AML-193 (cell line): ENCODE measurements at regions not wholly inside any gene's neighbourhood (a gene's known extent, or its start where the extent isn't known, plus 50 kb on each side); places are given as distances from the start of the nearest gene placed in this dataset.
"Not testable (repeated sequence)": the region's sequence is repeated elsewhere in the genome, so short reads cannot be mapped to it uniquely, and the experiment has no call there.

ENCODE experiments used
- DNase-seq, 2 experiments: peaks; one replicate each; lab custom pipeline; 2025; lab: John Stamatoyannopoulos, UW

DNA sequence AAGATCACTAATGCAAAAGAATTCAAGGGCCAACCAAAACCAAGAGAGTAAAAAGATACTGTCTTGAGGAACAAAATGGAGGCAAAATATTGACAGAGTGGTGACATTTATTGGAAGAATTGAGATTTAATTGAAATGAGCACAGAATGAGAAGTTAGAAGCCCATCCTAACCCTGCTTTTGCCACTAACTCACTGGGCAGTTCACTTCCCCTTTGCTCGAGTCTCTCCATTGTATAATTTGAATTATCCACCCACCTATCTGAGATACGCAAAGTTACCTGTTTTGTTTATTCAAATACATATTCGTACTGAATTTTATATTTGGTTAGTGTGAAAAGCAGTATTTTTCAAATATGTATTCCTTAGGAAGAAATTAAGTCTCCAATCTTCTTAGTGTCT, 204.5 kb upstream of the PRDM1 start:
- peak in 1 of 2 experiments; percentile 11 for DNase-seq

DNA sequence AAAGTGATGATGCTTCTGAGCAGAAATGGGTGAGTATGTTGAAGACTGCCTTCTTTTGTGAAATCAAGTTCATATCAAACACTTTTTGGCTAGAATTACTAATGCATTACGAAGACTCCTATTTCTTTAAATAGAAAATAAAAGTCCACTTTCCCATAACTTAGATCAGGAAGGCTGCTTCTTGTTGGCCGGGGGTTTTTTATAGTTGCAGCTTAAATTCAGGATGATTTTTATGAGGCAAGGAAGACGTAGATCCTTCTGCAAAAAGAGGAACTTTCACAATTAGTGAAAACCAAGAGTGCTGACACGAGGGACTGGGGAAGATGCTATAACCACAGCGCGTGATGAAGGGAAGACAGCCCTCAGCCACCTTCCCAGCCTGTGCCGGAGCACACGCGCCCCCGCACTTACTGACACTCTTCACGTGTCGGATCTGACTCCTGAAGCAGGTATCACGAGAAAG, 206.1 kb upstream of the PRDM1 start:
- peak; percentile 94 to 96 for DNase-seq

DNA sequence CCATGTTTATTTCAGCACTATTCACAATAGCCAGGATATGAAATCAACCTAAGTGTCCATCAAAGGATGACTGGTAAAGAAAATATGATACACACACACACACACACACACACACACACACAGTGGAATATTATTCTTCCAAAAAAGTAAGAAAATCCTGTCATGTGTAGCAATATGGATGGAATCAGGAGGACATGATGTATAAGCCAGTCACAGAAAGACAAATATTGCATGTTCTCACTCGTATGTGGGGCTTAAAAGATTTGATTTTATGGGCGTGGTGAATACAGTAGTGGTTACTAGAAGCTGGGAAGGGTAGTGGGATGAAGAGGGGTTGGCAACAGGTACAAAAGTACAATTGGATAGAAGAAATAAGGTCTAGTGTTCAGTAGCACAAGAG, 207.0 kb upstream of the PRDM1 start:
- DNase-seq = no peak

DNA sequence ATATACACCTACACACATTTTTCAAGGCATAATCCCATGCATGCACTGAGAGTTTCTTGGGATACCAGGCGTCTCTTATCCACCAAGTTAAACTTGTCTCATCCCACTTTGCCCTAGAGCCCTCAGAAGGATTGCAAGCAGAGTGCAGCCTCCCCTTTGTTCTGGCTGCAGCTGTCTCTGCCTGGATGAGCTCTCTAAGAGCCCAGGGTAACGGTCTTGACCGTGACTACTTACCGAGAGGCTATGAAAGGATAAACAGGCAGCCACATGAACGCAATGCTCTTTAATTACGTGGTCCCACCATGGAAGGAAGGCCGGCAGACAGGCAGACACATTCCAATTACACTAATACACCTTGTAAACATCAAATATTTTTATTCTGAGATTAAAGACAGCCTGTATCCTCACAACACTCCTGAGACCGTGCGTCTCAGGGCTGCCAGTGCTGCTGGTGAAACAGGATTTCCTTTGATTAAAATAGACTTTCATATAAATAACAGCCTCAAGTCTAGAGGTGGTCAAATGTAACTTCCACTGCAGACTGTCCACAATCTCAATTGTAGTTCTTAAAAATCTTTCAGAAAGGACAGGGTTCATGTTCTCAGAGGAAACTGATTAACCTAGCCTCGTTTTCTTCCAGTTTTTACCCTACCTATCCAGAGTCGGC, 210.0 kb upstream of the PRDM1 start:
- DNase-seq = no peak

DNA sequence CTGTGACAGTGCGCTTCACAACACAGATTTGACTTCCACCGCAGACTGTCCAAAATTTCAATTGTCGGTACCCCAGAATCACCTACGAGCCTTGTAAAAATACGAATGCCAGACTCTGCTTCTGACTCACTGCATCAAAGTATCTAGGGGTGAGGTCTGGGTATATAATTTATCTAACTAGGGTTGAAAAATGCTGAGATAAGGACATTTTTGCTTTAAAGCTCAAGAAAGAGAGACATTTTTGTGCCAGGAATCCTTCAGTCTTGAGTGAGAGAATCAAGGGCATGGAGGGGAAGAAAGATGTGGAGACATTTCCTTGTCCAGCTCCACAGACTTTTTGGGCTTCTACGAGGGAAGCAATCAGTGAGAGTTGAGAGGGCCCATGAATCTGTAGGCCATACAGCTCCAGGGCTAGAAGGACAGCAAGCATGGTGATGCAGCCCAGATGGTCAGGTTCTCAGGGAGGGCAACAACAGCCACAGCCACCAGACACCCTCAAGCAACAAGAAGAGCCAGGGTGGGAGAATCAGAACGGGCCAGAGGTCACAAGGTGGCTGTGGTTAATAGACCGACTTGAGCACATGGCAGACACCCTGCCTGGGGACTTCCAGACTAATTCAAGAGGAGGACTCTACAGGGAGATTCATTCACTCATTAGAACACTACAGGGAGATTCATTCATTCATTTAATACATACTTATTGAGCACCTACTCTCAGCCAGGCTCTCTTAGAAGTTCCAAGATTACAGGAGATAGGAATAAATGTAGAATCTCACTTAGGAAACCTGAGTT, 211.1 kb upstream of the PRDM1 start:
- no peak for DNase-seq

DNA sequence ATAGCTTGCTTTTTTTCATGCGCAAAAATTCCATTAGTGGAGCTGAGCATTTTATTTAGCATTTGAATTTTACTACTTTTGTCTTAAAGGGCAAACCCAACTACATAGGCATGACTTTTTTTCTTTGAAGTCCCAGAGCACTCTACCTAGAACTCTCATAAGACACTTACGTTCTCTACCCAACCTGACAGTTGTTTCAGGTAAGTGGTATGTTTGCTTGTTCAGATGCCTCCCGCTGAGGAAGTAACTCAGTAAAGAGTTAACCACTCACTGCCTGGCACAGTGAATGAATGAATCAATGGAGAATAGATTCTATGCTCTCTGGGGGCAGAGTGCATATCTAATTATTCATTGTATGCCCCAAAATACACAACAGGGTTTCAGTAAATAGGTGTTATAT, 212.3 kb upstream of the PRDM1 start:
- no peak for DNase-seq

DNA sequence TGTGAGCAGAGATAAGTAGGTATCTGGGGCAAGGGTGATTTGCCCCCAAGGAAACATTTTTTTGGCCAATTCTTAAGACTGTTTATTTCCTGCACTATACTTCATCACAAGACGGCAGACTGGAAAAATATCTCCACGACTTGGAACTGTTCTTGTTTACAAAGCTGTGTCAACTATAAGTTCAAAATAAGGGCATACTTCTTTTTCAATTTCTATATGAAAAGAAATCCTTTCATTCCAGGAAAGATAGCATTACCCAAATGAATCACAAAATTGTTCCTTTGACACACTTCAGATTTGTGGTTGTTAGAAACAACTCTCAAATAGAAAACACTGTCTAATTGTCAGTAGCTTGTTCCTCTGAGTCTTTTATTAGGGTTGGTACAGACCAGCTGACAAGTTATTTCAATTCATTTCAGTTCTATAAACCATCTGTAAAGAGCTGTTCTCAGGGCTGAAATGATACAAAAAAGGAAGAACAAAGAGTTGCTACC, 212.9 kb upstream of the PRDM1 start:
- no peak for DNase-seq

DNA sequence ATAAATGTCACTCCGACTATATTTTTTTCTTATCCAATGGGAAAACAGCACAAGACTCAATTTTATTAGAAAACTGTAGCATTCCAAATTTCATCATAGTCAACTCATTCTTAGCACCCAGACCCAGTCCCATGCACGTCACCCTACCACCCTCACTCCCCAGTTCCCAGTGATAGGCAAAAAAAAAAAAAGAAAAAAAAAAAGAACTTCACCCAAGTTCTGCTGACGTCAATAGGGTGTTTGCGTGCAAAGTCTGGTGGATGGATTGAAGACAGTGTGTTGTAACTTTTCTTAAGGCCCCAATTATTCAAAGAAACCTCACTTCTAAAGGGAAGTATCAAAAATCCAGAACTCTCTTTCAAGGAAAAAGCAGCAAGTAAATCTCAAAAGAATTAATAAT, 213.9 kb upstream of the PRDM1 start:
- no peak for DNase-seq

DNA sequence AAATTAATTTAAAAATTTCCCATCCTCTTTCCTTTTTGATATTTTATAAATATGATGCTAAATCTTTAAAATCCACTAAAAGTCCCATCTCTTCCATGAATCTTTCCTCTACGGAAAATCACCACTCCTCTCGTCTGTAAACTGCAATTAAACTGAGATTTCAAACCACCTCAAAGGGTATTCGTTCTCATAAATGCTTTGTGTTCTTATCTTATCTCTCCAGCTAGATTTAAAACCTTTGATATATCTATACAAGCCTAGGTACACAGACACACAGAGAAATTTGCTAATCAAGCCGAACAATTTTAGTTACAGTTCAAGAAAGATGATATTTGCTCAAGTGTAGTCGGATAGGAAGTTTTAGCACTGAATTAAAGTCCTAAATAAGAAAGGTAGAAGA, 214.6 kb upstream of the PRDM1 start:
- no peak for DNase-seq

DNA sequence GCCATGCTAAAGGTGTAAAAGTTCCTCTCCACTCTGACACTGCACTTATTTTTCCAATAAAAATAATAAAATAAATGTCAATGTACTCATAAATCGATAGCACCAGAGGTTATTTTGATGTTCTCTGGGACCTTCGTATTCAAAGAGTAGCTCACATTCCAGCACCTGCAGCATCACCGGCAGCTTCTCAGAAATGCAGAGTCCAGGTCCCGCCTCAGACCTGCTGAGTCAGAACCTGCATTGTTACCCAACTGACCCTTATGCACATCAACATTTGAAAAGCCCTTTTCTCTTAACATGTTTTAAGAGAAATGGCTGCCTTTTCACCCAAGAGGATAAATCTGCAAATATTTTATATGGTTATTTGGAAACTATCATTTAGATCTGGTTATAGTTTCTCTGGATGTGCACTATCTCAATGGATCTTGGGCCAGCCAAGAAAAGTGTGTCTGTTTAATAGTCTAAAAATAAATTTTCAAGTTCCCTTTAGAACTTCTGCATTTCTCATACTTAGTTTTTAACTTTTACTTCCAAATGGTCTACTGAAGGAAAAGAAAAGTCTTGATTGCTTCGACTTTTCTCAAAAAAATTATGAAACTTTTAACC, 216.2 kb upstream of the PRDM1 start:
- peak; percentile 44 for DNase-seq

DNA sequence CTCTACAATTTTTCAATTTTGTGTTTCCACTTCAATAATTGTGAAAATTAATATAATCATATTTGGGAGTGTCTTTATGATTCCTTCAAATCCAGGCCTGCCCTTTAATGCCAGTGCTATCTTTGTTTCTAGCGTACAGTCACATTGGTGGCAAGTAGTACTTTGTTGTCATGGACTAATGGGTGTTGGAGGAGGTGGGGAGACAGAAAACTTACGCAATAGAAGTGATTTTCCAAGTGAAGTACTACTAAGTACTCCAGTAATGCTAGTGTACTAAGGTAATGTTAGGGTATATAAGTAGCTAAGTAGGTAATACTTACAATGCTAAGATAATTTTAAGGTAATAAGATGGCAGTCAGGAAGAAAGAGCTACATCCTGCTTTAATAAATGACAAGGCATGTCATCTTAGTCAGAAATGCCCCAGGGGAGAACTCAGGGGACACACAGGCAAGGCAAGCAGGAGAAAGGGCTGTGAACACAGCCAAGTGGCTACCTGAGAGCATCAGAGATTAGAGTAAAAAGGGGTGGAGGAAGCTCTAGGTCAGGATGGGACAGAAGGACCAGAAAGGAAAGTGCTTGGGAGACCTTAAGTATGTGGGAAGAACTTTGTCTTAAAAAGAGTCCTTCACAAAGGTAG, 217.2 kb upstream of the PRDM1 start:
- no peak for DNase-seq

DNA sequence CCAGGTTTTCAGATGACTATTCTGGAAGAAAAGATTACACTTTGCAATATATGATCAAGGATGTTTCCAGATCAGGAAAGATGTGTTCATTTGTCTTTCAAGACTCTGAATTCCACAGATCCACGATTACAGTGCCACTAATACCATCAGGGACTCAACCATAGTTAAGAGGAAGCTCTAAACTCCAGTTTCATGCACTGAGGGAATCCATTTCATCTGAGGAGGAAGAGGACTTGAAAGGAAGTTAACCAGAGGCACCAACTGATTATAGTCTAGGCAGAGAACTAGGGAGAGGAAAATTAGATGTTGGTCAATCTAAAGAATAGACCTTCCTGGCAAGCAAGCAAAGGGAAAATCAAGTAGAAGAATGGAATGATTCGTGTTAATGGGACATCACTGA, 218.3 kb upstream of the PRDM1 start:
- no peak for DNase-seq

DNA sequence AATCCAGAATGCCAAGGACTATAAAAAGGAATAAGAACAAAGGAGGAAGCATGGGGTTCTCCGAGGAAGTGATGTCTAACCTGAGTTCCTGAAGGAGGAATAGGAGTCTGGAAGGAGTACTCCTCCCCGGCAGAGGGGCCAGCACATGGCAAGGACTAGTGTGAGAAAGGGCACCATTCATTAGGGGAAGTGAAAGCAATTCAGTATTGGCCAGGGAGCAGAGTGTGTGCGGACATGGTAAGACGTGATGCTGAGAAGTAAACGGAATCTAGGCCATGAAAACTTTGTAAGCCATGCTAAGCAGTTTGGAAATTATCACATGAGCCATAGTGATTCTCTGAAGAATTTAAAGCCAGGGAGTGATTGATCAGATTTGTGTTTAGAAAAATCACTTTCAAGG, 218.9 kb upstream of the PRDM1 start:
- DNase-seq = no peak

DNA sequence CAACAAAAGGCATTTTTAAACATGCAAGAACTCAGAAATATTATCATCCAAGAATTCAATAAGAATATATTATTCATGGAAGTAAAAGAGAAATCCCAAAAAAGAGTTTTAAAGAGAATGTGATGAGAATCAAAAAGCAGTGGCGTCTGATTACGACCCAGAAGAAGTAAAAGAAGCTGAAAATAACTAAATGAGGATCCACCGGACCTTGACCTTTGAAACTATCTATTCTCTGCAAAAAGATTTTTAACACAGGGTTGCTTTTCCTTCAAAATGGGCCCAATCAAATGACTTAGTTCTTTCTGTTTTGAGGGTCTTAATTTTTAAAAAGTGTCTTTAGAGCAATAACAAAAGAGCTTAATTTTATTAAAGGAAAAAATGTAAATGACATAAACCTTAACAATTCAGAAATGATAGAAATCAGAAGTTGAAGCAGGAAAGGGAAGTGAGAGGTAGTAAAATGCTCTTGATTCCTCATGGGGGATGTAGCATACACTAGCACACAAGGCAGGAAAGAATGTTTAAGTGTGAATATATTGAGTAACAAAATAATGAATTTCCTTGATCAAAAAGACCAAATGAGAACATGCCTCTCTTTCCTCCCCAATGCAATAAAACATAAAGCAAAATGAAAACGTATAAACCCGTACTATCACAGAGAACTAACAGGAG, 223.1 kb upstream of the PRDM1 start:
- DNase-seq = no peak

DNA sequence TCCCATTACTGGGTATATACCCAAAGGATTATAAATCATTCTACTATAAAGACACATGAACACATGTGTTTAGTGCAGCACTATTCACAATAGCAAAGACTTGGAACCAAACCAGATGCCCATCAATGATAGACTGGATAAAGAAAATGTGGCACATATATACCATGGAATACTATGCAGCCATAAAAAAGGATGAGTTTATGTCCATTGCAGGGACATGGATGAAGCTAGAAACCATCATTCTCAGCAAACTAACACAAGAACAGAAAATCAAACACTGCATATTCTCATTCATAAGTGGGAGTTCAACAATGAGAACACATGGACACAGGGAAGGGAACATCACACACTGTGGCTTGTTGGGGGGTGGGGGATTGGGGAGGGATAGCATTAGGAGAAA, 225.2 kb upstream of the PRDM1 start:
- DNase-seq = not testable (repeated sequence)

DNA sequence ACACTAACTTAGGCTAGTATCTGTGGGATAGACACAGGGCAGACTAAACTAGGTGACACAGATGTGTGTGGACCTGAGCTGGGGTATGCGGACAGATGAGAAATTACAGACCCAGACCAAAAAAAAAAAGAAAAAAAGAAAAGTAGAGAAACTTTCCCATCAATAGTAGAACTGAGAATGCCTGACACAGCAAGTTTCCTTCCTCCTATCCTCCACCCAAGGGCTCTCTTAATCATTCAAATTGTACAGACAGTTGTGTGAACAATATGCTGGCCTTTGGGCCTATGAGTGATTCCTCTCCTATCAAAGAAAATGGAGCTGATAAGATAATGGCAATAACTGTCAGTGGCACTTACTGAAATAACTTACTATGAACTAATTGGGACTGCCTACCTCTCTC, 226.7 kb upstream of the PRDM1 start:
- DNase-seq = no peak

DNA sequence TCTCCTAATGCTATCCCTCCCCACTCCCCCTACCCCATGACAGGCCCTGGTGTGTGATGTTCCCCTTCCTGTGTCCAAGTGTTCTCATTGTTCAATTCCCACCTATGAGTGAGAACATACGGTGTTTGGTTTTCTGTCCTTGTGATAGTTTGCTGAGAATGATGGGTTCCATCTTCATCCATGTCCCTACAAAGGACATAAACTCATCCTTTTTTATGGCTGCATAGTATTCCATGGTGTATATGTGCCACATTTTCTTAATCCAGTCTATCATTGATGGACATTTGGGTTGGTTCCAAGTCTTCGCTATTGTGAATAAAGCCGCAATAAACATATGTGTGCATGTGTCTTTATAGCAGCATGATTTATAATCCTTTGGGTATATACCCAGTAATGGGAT, 227.5 kb upstream of the PRDM1 start:
- not testable (repeated sequence) for DNase-seq

DNA sequence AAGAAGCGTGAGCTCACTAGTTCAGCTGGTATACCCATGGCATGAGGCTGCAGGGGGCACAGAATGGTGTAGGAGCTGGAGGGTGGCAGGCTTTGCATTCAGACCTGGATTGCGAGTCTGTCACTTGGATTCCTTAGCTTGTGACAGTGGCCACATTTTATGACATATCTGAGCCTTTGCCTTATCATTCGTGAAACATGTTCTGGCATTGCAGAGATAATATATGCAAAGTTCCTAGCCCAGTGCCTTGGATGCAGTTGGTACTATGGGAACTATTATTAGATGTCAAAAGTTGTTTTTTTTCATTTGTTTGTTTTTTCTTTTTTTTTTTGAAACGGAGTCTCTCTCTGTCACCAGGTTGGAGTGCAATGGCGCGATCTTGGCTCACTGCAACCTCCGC, 230.7 kb upstream of the PRDM1 start:
- DNase-seq = no peak

DNA sequence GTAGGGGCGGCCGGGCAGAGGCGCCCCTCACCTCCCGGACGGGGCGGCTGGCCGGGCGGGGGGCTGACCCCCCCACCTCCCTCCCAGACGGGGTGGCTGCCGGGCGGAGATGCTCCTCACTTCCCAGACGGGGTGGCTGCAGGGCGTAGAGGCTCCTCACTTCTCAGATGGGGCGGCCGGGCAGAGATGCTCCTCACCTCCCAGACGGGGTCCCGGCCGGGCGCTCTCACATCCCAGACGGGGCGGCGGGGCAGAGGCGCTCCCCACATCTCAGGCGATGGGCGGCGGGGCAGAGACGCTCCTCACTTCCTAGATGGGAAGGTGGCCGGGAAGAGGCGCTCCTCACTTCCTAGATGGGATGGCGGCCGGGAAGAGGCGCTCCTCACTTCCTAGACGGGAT, 232.2 kb upstream of the PRDM1 start:
- not testable (repeated sequence) for DNase-seq

DNA sequence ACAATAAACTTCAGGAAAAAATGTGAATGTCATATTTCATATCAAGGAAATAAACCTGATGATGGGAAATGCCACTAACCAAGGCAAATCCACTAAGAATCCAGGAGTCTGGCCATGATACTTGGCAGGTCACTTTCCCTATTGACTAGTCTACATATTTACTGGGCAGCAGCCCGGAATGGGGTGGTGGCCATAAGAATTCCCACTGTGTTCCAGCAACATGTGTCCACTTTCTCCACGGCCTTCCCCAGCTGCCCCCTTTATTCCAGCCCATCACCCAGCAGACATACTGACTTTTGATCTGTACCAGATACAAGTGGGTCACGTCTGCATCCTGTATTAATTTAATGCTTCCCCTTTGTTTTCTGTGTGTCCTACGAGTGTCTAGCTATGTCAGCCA, 234.5 kb upstream of the PRDM1 start:
- DNase-seq = no peak

DNA sequence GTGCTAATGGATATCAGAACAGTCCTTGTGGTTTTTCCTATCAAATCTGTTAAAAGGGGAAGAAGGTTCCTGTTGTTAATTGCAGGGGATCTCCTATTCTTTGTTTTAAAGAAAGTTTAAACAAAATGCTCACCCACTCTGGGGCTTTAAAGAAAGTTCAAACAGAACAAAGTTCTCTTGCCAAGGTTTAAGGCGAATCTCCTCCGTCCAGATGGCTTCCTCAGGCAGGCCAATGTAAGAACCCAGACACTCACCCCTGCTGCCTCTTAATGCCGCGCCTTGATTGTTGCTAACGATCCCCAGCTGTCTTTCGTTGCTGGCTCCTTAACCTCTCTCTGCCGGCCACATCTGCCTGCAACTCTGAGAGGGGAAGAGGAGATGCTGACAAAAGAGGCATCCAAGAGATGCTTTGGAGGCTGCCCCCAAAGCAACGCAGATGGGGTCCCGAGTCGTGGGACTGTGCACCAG, 235.0 kb upstream of the PRDM1 start:
- DNase-seq = no peak
